Parathyroid adenoma (tissue), 2 donors: ENCODE measurements at regions not wholly inside any gene's neighbourhood (a gene's known extent, or its start where the extent isn't known, plus 50 kb on each side); places are given as distances from the start of the nearest gene placed in this dataset.

Experiments
- H2AFZ ChIP-seq: fragments of 300-600 bp; sonication (generic); one replicate; pipeline ENCODE4 v1.7.0; 2017; ENCODE audit warnings: antibody characterized with exemption, mild to moderate bottlenecking
- H3K27ac ChIP-seq: fragments of 300-600 bp; sonication (generic); one replicate; pipeline ENCODE4 v1.7.0; 2017
- H3K27me3 ChIP-seq: fragments of 300-600 bp; sonication (generic); one replicate; pipeline ENCODE4 v1.7.0; 2017; ENCODE audit warnings: low read length; ENCODE audit not compliant: control insufficient read depth, insufficient read depth
- H3K36me3 ChIP-seq: fragments of 300-600 bp; sonication (generic); one replicate; pipeline ENCODE4 v1.7.0; 2017; ENCODE audit warnings: low read length; ENCODE audit not compliant: control insufficient read depth, insufficient read depth
- H3K4me1 ChIP-seq: fragments of 300-600 bp; sonication (generic); one replicate; pipeline ENCODE4 v1.7.0; 2017; ENCODE audit warnings: control low read depth
- H3K4me2 ChIP-seq: fragments of 300-600 bp; sonication (generic); one replicate; pipeline ENCODE4 v1.7.0; 2017; ENCODE audit warnings: low read length
- H3K4me3 ChIP-seq: fragments of 300-600 bp; sonication (generic); one replicate; pipeline ENCODE4 v1.7.0; 2017; ENCODE audit warnings: low read depth, low read length
- H3K79me2 ChIP-seq: fragments of 300-600 bp; sonication (generic); one replicate; pipeline ENCODE4 v1.7.0; 2017; ENCODE audit warnings: control low read depth
- H3K9ac ChIP-seq: fragments of 300-600 bp; sonication (generic); one replicate; pipeline ENCODE4 v1.7.0; 2017; ENCODE audit warnings: mild to moderate bottlenecking
- H3K9me3 ChIP-seq: fragments of 300-600 bp; sonication (generic); one replicate; pipeline ENCODE4 v1.7.0; 2017; ENCODE audit warnings: low read length; ENCODE audit not compliant: control insufficient read depth
- TF ChIP-seq, protein P1 (sequence below): fragments of 300-600 bp; sonication (generic); IDR thresholded peaks from one replicate; pipeline ENCODE4 v1.7.0; 2017; ENCODE audit warnings: antibody characterized with exemption, mild to moderate bottlenecking
- donor health status: primary hyperparathyroidism.

DNA sequence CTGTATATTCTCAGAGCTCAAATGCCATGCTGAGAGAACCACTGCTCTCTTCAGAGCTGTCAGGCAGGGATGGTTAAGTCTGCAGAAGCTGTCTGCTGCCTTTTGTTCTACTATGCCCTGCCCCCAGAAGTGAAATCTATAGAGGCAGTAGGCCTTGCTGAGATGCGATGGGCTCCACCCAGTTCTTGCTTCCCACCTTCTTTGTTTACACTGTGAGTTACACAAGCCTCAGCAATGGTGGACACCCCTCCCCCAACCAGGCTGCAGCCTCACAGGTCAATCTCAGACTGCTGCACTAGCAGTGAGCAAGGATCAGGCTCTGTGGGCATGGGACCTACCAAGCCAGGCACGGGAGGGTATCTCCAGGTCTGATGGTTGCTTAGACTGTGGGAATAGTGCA is 271.6 kb downstream of the CENPC start:
- Histone ChIP-seq H3K79me2 (no peaks in the 10 kb centered on the region), H3K9ac (no peak overlapping the region), H3K4me2 (no peak overlapping the region), H3K4me1 (no peaks in the 10 kb centered on the region), H3K36me3 (no peaks in the 10 kb centered on the region), H3K9me3 (no peaks in the 10 kb centered on the region), H3K27me3 (no peaks in the 10 kb centered on the region), H3K27ac (no peak overlapping the region), H3K4me3 (no peak overlapping the region), H2AFZ (no peak overlapping the region)
- TF ChIP-seq, protein P1, sequence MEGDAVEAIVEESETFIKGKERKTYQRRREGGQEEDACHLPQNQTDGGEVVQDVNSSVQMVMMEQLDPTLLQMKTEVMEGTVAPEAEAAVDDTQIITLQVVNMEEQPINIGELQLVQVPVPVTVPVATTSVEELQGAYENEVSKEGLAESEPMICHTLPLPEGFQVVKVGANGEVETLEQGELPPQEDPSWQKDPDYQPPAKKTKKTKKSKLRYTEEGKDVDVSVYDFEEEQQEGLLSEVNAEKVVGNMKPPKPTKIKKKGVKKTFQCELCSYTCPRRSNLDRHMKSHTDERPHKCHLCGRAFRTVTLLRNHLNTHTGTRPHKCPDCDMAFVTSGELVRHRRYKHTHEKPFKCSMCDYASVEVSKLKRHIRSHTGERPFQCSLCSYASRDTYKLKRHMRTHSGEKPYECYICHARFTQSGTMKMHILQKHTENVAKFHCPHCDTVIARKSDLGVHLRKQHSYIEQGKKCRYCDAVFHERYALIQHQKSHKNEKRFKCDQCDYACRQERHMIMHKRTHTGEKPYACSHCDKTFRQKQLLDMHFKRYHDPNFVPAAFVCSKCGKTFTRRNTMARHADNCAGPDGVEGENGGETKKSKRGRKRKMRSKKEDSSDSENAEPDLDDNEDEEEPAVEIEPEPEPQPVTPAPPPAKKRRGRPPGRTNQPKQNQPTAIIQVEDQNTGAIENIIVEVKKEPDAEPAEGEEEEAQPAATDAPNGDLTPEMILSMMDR: no peak

DNA sequence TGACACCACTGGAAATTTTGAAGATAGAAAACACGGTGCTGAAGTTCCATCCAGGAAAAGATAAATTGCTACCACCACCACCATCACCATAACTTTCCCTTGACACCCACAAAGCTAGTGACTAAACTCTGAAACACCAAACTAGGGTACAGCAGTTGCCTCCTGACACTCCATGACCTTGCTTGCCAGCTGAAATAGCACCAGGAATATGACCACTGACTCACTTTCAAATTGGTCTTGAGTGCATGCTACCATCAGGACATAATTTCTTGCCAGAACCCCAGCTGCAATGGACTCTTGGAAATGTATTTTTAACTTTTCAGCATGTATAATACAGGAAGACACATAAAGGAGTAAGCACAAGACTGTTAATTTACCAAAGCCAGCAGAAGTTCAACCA is 283.3 kb downstream of the CENPC start:
- no peaks in the 10 kb centered on the region for H3K27me3 ChIP-seq
- TF ChIP-seq, protein P1: no peak

DNA sequence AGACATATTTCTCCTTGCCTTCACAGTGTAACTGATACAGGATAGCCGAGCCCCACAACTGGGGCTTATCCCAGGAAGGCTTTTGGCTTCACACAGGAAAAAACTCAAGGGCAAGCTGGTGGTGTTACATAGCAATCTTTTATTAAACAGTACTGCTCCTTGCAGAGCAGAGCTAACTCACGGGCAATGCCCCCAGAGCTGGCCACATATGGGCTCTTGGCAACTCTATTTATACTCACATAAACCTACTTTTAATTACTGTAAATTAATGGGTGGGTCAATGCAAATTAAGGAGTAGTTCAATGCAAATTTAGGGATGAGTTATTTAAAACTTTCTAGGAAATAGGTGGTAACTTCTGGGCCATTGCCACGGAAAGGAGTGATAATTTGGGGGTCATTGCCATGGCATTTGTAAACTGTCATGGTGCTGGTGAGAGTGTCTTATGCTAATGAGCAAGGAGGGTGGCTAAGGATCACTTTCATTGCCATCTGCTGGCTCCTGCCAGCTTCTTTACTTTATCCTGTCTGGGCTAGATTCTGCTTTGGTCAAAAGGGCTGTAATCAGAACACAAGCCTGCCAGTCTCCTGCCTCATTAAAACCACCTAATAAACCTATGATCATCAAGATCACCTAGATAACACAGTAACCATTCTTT is 288.8 kb downstream of the CENPC start:
- Histone ChIP-seq H2AFZ (no peak overlapping the region), H3K27ac (no peak overlapping the region), H3K36me3 (no peaks in the 10 kb centered on the region), H3K4me3 (no peak overlapping the region), H3K79me2 (no peaks in the 10 kb centered on the region), H3K9ac (no peak overlapping the region), H3K27me3 (no peaks in the 10 kb centered on the region), H3K4me1 (no peaks in the 10 kb centered on the region), H3K9me3 (no peaks in the 10 kb centered on the region), H3K4me2 (no peak overlapping the region)
- TF ChIP-seq, protein P1: no peak

More for the DNA sequence above, 283.3 kb downstream of the CENPC start:
- Histone ChIP-seq H3K9me3 (no peaks in the 10 kb centered on the region), H2AFZ (no peak overlapping the region), H3K36me3 (no peaks in the 10 kb centered on the region), H3K27ac (no peak overlapping the region), H3K4me2 (no peak overlapping the region), H3K9ac (no peak overlapping the region), H3K4me3 (no peak overlapping the region), H3K4me1 (no peaks in the 10 kb centered on the region), H3K79me2 (no peaks in the 10 kb centered on the region)

DNA sequence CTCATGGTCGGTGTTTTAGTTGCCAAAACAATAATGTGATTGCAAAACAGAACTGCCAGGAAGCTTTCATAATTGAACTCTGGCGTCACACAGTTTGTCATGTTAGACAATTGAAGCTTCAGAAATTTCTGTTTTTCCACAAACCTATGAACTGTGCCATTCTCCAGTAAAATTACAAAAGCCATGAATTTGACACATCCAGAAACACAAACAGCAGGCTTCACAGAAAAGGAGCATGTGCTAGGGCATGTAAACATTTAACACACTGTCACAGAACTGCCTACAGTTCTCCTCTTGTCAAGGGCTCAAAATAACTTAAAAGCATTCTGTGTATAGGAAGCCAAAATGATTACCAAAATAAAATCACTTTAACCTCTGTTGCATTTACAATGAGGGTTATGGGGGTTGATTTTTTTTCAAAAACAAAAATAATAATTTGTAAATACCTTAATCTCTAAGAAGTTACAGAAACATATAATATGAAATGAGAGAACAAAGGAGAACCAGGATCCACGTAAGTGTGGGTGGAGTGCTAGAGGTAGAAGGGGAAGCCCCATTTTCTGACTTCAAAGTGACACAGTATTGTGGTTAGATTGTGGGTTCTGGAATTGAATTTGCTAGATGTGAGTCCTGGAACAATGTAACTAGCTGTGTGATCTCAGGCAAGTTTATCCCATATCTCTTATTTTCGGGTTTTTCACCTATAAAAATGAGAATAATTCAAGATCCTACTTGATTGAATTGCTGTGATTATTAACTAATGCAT is 295.0 kb downstream of the CENPC start:
- no peaks in the 10 kb centered on the region for H3K9me3 ChIP-seq
- TF ChIP-seq, protein P1: no peak
- no peaks in the 10 kb centered on the region for H3K36me3 ChIP-seq
- no peaks in the 10 kb centered on the region for H3K79me2 ChIP-seq
- no peak overlapping the region for H2AFZ ChIP-seq
- no peak overlapping the region for H3K27ac ChIP-seq
- H3K9ac ChIP-seq: no peak overlapping the region
- no peaks in the 10 kb centered on the region for H3K4me1 ChIP-seq
- H3K27me3 ChIP-seq: no peaks in the 10 kb centered on the region
- no peak overlapping the region for H3K4me3 ChIP-seq
- H3K4me2 ChIP-seq: no peak overlapping the region

DNA sequence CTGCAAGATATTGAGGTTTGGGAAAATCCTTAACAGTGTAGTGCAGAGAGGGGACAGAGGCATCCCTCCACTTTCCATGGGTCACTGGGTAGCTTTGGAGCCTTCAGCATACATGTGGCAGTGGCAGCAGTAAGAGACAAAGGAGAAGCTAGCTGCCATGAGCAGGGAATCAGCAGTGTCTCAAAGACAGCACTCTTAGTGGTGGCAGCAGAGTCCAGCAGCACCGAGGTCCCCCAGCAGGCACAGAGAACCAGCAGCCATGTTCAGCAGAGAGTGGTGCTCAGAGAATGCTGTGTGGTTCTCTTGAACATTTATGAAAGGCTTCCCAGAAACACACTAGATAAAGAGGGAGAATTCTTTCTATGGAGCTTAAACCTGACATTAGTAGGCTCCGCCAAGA is 308.5 kb downstream of the CENPC start:
- Histone ChIP-seq H3K79me2 (no peaks in the 10 kb centered on the region), H2AFZ (no peak overlapping the region), H3K4me2 (no peak overlapping the region), H3K4me1 (no peaks in the 10 kb centered on the region), H3K27ac (no peak overlapping the region), H3K27me3 (no peaks in the 10 kb centered on the region), H3K36me3 (no peaks in the 10 kb centered on the region), H3K9me3 (no peaks in the 10 kb centered on the region), H3K9ac (no peak overlapping the region), H3K4me3 (no peak overlapping the region)
- TF ChIP-seq, protein P1: no peak
